GM12801 (cell line): ENCODE measurements at regions not wholly inside any gene's neighbourhood (a gene's known extent, or its start where the extent isn't known, plus 50 kb on each side); places are given as distances from the start of the nearest gene placed in this dataset.

Source experiments
- TF ChIP-seq, protein P1 (sequence below): IDR thresholded peaks from one replicate; pipeline ENCODE4 v1.5.1; 2011; ENCODE audit warnings: control low read depth; ENCODE audit not compliant: insufficient read length; ENCODE audit errors: extremely low read depth

DNA sequence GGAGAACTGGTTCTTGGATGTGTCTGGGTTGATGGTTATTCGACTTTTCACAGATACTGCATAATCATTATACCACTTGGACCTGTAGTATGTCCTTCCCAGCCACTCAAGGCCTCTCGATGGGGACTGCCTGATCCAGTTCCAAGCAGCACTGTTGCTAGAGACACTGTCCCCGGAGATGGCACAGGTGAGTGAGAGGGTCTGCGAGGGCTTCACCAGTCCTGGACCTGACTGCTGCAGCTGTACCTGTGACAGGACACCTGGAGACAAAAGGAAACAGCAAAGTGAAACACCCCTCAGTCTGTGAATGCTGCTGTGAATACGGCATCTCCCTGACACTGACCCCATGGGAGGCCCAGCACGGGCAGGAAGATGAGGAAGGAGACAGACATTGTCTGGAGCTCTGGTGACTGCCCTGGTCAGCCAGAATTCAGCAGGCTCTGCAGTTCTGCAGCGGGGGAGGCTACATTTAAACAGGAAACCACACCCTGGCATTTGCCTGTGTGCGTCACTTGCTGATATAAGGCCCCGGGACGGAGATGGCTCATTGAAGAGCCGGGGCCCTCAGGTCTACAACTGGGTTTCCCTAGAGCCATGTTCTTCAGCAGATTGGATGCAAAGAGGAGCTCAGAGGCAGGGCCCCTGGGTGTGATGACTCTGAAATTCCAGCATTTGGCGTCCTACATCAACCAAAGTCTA lies 413.6 kb downstream of the TMEM121 start:
- TF ChIP-seq, protein P1, sequence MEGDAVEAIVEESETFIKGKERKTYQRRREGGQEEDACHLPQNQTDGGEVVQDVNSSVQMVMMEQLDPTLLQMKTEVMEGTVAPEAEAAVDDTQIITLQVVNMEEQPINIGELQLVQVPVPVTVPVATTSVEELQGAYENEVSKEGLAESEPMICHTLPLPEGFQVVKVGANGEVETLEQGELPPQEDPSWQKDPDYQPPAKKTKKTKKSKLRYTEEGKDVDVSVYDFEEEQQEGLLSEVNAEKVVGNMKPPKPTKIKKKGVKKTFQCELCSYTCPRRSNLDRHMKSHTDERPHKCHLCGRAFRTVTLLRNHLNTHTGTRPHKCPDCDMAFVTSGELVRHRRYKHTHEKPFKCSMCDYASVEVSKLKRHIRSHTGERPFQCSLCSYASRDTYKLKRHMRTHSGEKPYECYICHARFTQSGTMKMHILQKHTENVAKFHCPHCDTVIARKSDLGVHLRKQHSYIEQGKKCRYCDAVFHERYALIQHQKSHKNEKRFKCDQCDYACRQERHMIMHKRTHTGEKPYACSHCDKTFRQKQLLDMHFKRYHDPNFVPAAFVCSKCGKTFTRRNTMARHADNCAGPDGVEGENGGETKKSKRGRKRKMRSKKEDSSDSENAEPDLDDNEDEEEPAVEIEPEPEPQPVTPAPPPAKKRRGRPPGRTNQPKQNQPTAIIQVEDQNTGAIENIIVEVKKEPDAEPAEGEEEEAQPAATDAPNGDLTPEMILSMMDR = no peak

- TF ChIP-seq, protein P1 = no peak
These were observed 414.3 kb downstream of the TMEM121 start for GRCh38 chr14:105940534-105941225.

- TF ChIP-seq, protein P1 = no peak
These were observed 415.1 kb downstream of the TMEM121 start for GRCh38 chr14:105941226-105942166.

DNA sequence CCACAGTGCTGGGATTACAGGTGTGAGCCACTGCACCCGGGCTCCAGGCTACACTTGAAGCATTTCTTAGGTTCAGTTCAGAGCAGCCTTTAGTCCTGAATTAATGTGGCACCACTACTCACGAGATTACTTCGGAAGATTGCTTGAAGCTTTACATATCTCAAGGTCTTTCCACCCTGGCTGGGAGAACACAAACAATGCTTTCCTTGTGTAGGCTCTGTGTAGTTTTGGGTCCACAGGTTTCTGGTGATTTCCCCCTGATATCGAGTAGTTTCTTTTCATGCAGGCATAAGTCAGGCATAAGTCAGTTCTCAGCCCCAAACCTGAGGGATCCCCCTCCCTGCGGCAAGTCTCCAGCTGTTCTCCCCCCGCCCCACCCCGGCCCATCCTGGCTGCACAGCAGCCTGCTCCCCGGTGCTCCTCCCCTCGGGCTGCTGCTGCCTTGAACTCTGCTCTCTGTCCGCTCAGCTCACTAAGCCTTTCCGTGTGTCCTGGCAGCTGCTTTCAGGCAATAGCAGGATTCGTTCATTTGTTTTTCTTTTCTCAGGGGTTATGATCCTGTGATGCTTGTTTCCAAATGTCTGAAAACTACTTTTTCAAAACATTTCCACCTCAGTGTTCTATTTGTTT lies 417.7 kb downstream of the TMEM121 start:
- TF ChIP-seq, protein P1 = no peak

DNA sequence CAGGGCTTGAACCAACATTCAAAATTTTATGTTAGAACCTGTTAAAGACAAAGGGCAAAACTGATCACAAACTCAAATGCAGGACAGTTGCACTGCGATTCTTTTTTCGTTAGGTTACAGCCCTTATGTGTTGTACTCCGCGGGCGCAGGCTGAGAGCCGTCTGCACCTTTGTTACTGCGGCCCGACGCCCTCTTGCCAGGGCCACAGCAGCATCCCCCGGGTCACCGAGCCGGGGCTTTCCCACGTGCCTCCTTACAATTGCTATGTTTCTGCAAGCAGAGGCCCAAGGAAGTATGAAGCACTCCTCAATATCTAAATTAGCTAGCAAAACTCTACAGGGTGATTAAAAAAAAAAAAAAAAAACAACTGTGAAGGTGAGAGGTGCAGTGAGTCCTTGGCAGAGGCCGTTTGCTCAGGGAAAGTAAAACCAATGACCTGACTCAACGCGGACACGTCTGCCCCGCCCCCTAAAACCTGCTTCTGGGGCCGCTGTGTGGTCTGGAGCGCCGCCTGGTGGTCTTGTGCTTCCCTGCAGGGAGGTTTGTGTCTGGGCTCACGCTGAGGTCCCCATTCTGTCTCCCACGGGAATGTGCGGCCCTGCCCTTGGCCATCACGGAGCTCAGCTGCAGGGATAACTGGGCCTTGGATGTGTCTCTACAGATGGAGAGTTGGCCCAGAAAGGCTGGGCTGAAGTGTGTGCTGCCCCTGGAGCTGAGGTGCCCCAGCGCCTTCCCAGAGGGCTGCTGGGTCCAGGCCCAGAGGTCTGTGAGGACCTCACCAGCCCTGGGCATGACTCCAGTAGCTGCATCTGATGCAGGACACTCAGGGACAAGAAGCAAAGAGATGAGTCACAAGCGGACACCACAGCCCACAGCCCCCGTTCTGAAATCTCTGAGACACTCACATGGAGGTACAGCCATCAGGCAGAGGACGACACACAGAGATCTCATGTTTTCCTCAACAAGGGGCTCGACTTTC lies 418.5 kb downstream of the TMEM121 start:
- TF ChIP-seq, protein P1 = no peak

DNA sequence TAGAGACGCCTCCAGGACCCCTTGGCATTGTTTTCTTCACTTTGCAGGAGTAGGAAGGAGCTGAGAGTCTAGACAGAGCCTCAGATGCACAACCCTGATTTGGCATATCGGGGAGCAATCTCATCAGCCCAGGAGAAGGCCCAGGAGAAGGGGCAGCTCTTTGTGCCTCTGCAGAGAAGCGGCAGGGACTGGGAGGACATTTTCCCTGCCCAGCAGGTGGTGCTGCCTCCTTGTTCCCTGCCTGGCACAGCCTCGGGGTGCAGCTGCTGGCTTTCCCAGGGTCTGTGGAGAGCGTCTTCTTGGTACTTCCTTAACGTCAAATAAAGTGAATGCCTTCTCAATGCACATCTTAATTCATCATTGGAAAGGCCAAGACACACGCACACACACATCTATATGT lies 419.5 kb downstream of the TMEM121 start:
- TF ChIP-seq, protein P1 = no peak
